Stimulated activated memory B cell treated with anti-CD40 and anti-IgM and Interleukin-4, amounts not matched to agents 10 μg/mL and 1 μg/mL and 100 μg/mL, for 72 hours (primary cell): ENCODE measurements at regions not wholly inside any gene's neighbourhood (a gene's known extent, or its start where the extent isn't known, plus 50 kb on each side); places are given as distances from the start of the nearest gene placed in this dataset.

ENCODE experiments used
- ATAC-seq: fragments of 150-1000 bp; cut with Tn5 transposase; 2 replicates; pipeline ENCODE4 v1.10.0; 2021
- H3K27ac Mint-ChIP-seq: one replicate; pipeline ENCODE4 v1.8.0; 2022; ENCODE audit warnings: mild to moderate bottlenecking, mixed read lengths
- H3K27me3 Mint-ChIP-seq: one replicate; pipeline ENCODE4 v1.8.0; 2022; ENCODE audit warnings: mixed read lengths
- H3K36me3 Mint-ChIP-seq: one replicate; pipeline ENCODE4 v1.8.0; 2022; ENCODE audit warnings: mixed read lengths
- H3K4me1 Mint-ChIP-seq: one replicate; pipeline ENCODE4 v1.8.0; 2022; ENCODE audit warnings: mixed read lengths
- H3K4me3 Mint-ChIP-seq: one replicate; pipeline ENCODE4 v1.8.0; 2022; ENCODE audit warnings: mild to moderate bottlenecking, moderate library complexity, mixed read lengths
- H3K9me3 Mint-ChIP-seq: one replicate; pipeline ENCODE4 v1.8.0; 2022; ENCODE audit warnings: mixed read lengths

DNA sequence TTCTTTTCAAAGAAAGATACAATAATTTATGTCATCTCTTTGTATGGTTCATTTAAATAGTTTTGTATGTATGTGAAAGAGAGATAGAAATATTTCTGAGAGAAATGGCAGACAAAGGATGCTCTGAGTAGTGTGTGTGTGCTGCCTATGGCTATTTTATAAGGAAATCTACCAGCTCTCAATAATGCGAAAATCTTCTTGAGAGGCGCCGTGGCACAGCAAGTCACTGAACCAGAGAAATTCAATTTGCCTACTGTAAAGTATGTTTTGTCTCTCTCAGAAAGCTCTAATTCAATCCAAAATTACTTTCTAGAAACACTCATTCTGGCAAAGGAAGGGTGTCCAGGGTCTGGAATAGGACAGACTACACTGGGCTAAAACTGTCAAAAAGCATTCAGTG is 1981.1 kb downstream of the EFNA5 start:
- Mint-ChIP-seq H3K4me3 (no peak overlapping the region), H3K36me3 (no peaks in the 10 kb centered on the region), H3K27ac (no peak overlapping the region), H3K27me3 (no peaks in the 10 kb centered on the region), H3K9me3 (no peaks in the 10 kb centered on the region), H3K4me1 (no peaks in the 10 kb centered on the region)
- ATAC-seq: no peak

DNA sequence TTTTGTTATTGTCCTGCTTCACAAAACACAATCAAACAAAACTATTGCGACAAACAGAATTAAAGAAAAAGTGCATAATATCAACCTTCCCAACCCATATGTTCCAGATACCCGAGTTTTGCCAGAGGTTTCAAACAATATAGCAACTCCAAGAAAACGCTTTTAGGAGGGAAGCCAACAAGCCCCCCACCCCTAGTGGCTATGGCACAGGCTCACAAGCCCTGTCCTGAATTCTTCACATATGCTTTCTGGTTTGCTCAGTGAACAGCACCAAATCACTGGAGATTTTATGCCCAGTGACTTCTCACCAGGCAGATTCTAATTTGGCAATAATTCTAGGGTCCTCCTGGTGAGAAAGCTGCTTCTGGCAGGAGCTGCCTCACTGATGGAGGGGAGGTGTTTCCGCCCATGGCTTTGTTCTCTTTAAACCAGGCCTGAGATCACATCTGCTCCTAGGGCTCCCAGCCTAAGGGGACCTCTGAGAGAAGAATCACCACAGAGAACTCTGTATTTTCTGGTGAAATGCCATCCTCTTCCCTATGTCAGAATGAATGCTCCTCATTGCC is 1982.4 kb downstream of the EFNA5 start:
- H3K4me1 Mint-ChIP-seq: no peaks in the 10 kb centered on the region
- H3K9me3 Mint-ChIP-seq: no peaks in the 10 kb centered on the region
- H3K27me3 Mint-ChIP-seq: no peaks in the 10 kb centered on the region
- H3K36me3 Mint-ChIP-seq: no peaks in the 10 kb centered on the region
- H3K27ac Mint-ChIP-seq: no peak overlapping the region
- no peak for ATAC-seq
- H3K4me3 Mint-ChIP-seq: no peak overlapping the region

DNA sequence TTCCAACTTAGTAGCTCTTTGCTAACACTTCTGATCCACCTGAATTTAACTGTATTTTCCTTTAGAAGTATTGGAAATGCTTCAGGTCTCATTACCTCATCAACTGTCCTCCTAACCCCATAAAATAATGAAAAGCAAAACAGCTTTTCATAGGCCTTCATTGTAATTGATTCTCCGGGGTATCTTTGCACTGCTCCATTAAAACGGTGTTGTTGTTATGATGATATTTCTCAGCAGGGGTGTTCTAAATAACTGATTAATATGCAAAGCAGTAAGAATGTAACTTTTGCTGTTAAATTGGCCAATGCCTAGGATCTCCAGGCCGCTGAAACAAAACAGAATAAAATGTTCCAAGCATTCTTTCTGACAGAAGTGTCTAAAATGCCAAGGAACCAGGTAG is 1983.2 kb downstream of the EFNA5 start:
- no peaks in the 10 kb centered on the region for H3K27me3 Mint-ChIP-seq
- no peaks in the 10 kb centered on the region for H3K36me3 Mint-ChIP-seq
- H3K4me3 Mint-ChIP-seq: no peak overlapping the region
- no peaks in the 10 kb centered on the region for H3K9me3 Mint-ChIP-seq
- no peak overlapping the region for H3K27ac Mint-ChIP-seq
- no peak for ATAC-seq
- H3K4me1 Mint-ChIP-seq: no peaks in the 10 kb centered on the region

DNA sequence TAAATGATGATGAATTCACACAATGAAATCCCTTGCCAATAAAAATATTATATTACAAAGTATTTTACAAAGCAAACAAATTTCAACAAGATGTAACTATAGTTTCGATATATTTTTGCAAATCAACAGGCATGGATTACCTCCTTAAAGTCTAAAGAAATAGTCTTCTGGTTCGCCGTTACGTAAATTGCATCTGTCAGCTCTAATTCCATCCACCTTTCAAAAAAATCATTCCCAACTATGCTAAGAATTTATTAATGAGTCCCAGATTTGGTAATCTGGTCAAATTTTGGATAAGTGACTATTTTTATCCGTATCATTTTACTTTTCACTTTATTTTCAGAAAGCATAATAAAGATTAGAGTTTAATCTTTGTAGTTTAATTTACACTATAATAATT is 1984.9 kb downstream of the EFNA5 start:
- Mint-ChIP-seq H3K9me3 (no peaks in the 10 kb centered on the region), H3K27ac (no peak overlapping the region), H3K4me3 (no peak overlapping the region), H3K36me3 (no peaks in the 10 kb centered on the region), H3K27me3 (no peaks in the 10 kb centered on the region), H3K4me1 (no peaks in the 10 kb centered on the region)
- no peak for ATAC-seq

DNA sequence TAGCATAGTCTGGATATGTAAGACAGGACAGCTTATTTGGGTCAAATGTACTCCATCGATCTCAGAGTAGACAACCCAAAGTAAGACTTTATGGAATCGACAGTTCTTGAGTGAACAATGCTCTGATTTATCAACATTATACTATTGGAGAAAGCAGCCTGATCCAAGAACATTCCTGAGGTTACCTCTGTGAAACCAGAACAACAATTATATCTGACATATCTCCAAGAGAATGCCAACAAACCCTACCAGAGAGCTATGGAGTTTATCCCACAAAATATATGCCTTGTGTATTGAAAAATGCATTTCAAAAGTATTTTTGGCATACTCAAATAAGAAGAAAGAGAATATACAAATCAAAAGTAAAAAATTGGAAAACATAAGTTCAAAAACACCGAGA is 1985.9 kb downstream of the EFNA5 start:
- H3K27ac Mint-ChIP-seq: no peak overlapping the region
- no peak for ATAC-seq
- no peak overlapping the region for H3K4me3 Mint-ChIP-seq
- H3K27me3 Mint-ChIP-seq: no peaks in the 10 kb centered on the region
- H3K9me3 Mint-ChIP-seq: no peaks in the 10 kb centered on the region
- no peaks in the 10 kb centered on the region for H3K36me3 Mint-ChIP-seq
- no peaks in the 10 kb centered on the region for H3K4me1 Mint-ChIP-seq

GRCh38 chr5:105680858-105681475 is 1989.8 kb downstream of the EFNA5 start:
- Mint-ChIP-seq H3K27me3 (no peaks in the 10 kb centered on the region), H3K36me3 (no peaks in the 10 kb centered on the region), H3K4me3 (no peak overlapping the region), H3K27ac (no peak overlapping the region), H3K4me1 (no peaks in the 10 kb centered on the region), H3K9me3 (no peaks in the 10 kb centered on the region)
- ATAC-seq: no peak

- H3K9me3 Mint-ChIP-seq: peaks cover 2% of the 10 kb centered on the region
- no peak for ATAC-seq
- no peaks in the 10 kb centered on the region for H3K36me3 Mint-ChIP-seq
- H3K4me1 Mint-ChIP-seq: no peaks in the 10 kb centered on the region
- H3K4me3 Mint-ChIP-seq: no peak overlapping the region
- H3K27me3 Mint-ChIP-seq: no peaks in the 10 kb centered on the region
- no peak overlapping the region for H3K27ac Mint-ChIP-seq
These were observed 1993.4 kb downstream of the EFNA5 start for GRCh38 chr5:105677291-105677690.

GRCh38 chr5:105670596-105670995 is 2000.1 kb downstream of the EFNA5 start:
- no peak for ATAC-seq
- H3K9me3 Mint-ChIP-seq: peaks cover 11% of the 10 kb centered on the region
- H3K36me3 Mint-ChIP-seq: no peaks in the 10 kb centered on the region
- no peaks in the 10 kb centered on the region for H3K27me3 Mint-ChIP-seq
- no peak overlapping the region for H3K4me3 Mint-ChIP-seq
- no peak overlapping the region for H3K27ac Mint-ChIP-seq
- no peaks in the 10 kb centered on the region for H3K4me1 Mint-ChIP-seq

- no peak for ATAC-seq
- Mint-ChIP-seq H3K4me3 (no peak overlapping the region), H3K4me1 (no peaks in the 10 kb centered on the region), H3K9me3 (peaks cover 8% of the 10 kb centered on the region), H3K27ac (no peak overlapping the region), H3K27me3 (no peaks in the 10 kb centered on the region), H3K36me3 (no peaks in the 10 kb centered on the region)
These were observed 2007.1 kb downstream of the EFNA5 start for GRCh38 chr5:105663671-105664070.

- no peaks in the 10 kb centered on the region for H3K4me1 Mint-ChIP-seq
- H3K4me3 Mint-ChIP-seq: no peak overlapping the region
- H3K9me3 Mint-ChIP-seq: no peaks in the 10 kb centered on the region
- no peaks in the 10 kb centered on the region for H3K36me3 Mint-ChIP-seq
- no peak for ATAC-seq
- no peaks in the 10 kb centered on the region for H3K27me3 Mint-ChIP-seq
- H3K27ac Mint-ChIP-seq: no peak overlapping the region
These were observed 2011.3 kb downstream of the EFNA5 start for GRCh38 chr5:105659396-105659795.

DNA sequence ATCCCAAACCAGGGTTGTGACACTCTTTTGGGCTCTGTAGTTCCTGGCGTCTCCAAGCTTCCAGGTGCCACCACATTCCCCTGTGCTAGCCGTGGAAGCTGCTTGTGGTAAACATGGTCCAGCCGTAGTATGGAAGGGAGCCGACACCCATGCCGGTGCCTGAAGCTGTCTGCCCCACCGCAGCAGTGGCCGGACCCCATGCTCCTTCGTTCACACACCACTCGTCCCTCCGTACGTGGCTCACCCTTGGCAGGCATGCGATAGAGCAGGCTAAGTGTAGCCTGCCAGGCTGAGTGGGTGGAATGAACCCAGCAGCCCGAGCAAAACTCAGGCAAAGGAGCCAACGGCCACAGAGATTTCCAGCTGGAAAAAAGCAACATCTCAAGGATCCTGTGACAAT is 2030.4 kb downstream of the EFNA5 start:
- H3K4me3 Mint-ChIP-seq: no peak overlapping the region
- H3K27me3 Mint-ChIP-seq: no peaks in the 10 kb centered on the region
- no peaks in the 10 kb centered on the region for H3K36me3 Mint-ChIP-seq
- H3K9me3 Mint-ChIP-seq: peaks cover 8% of the 10 kb centered on the region
- H3K4me1 Mint-ChIP-seq: no peaks in the 10 kb centered on the region
- ATAC-seq: no peak
- no peak overlapping the region for H3K27ac Mint-ChIP-seq

- no peaks in the 10 kb centered on the region for H3K36me3 Mint-ChIP-seq
- no peak overlapping the region for H3K27ac Mint-ChIP-seq
- H3K4me3 Mint-ChIP-seq: no peak overlapping the region
These were observed 2031.2 kb downstream of the EFNA5 start for GRCh38 chr5:105639511-105639910.

DNA sequence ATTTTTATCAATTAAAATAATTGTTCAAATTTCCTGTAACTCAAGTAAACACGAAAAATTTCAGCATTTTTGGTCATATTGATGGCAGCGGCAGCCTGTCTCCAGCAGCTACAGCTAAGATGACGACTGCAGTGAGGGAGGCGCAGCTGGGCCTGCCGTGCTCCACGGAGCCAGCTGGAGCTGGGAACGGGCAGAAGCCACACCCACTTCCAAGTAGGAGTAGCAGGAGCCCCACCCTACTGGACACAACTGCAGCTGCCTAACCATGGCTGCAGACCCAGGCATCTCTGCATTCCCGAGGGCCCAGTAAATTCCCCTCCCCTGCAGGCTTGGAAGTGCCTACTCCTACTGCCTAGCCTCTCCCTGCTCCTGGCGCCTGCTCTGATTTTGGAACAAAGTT is 2031.7 kb downstream of the EFNA5 start:
- Mint-ChIP-seq H3K27ac (no peak overlapping the region), H3K4me3 (no peak overlapping the region), H3K36me3 (no peaks in the 10 kb centered on the region), H3K4me1 (no peaks in the 10 kb centered on the region), H3K27me3 (no peaks in the 10 kb centered on the region), H3K9me3 (peaks cover 4% of the 10 kb centered on the region)
- ATAC-seq: no peak

More at GRCh38 chr5:105639511-105639910, 2031.2 kb downstream of the EFNA5 start:
- H3K27me3 Mint-ChIP-seq: no peaks in the 10 kb centered on the region
- ATAC-seq: no peak
- H3K9me3 Mint-ChIP-seq: peaks cover 7% of the 10 kb centered on the region
- no peaks in the 10 kb centered on the region for H3K4me1 Mint-ChIP-seq

DNA sequence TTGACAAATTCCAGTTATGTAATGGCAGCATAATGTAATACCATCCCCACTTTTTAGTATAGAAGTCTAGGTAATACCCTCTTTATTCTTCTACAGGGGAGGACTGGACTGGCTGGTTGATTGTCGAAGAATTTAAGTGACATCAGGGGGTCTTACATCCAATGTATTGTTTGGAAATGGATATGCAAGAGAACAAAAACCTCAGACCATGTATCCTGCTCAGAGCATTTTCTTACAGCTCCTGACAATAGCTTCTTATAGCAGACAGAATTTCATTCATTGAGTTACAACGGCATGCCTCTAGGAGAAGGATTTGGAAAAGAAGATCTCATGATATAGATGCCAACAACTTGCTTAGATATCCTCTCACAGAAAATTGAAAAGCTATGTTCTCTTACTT is 2032.3 kb downstream of the EFNA5 start:
- Mint-ChIP-seq H3K27ac (no peak overlapping the region), H3K4me1 (no peaks in the 10 kb centered on the region), H3K27me3 (no peaks in the 10 kb centered on the region), H3K4me3 (no peak overlapping the region), H3K36me3 (no peaks in the 10 kb centered on the region), H3K9me3 (peaks cover 3% of the 10 kb centered on the region)
- ATAC-seq: no peak

DNA sequence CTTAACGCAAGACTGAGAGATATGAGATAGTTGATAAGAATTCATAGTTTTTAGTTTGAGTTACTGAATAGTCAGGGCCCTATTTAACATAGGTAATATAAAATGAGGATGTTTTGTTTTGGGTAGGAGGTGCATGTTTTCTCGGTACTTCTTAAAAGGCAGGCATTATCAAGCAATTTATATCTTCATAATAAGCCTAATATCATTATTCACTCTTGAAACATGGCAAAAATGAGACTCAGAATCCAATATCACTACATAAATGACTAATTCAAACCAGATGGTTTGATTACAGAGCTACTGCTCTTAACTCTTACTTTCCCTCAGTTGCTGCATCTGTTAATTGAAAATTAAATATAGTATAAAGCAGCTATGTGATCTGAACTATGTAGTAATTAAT is 2038.7 kb downstream of the EFNA5 start:
- peaks cover 3% of the 10 kb centered on the region for H3K9me3 Mint-ChIP-seq
- no peaks in the 10 kb centered on the region for H3K36me3 Mint-ChIP-seq
- no peak for ATAC-seq

DNA sequence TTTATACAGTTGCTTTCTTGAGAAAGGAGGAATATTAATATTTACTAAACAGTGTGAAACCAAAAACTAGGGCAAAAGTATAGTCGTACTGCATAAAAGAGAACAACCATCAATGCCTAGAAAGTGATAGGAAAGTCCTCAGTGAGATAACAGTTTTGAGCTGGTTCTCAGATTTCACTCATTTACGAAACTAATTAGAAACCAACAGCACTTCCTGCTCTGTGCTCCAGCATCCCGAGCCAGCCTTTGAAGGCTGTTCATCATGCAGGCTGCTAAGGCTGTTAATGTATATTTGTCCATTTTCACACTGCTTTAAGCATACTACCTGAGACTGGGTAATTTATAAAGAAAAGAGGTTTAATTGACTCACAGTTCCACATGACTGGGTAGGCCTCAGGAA is 2039.9 kb downstream of the EFNA5 start:
- no peaks in the 10 kb centered on the region for H3K4me1 Mint-ChIP-seq
- H3K36me3 Mint-ChIP-seq: no peaks in the 10 kb centered on the region
- ATAC-seq: no peak
- H3K27ac Mint-ChIP-seq: no peak overlapping the region
- H3K4me3 Mint-ChIP-seq: no peak overlapping the region
- no peaks in the 10 kb centered on the region for H3K27me3 Mint-ChIP-seq
- peaks cover 2% of the 10 kb centered on the region for H3K9me3 Mint-ChIP-seq

More for the DNA sequence above, 2038.7 kb downstream of the EFNA5 start:
- Mint-ChIP-seq H3K27me3 (no peaks in the 10 kb centered on the region), H3K27ac (no peak overlapping the region), H3K4me1 (no peaks in the 10 kb centered on the region), H3K4me3 (no peak overlapping the region)
